GM12878 (cell line): ENCODE measurements at regions not wholly inside any gene's neighbourhood (a gene's known extent, or its start where the extent isn't known, plus 50 kb on each side); places are given as distances from the start of the nearest gene placed in this dataset.

Source experiments
- ATAC-seq: fragments of 200-7000 bp; cut with Tn5 transposase; 3 replicates; pipeline ENCODE4 v1.9.1; 2020; ENCODE audit warnings: mild to moderate bottlenecking, moderate library complexity
- BruUV-seq: library from RNA; stranded (reverse); fragments of 400-500 nt; replicated peaks from 2 replicates; lab custom pipeline; 2021; lab: Mats Ljungman, UMichigan
- CTCF ChIA-PET: fragments of 300-600 bp; sonication (Branson Sonifier 250); formaldehyde crosslinking; extraction: SDS; loops from one replicate; lab custom pipeline; 2021; ENCODE audit warnings: inconsistent platforms; lab: Yijun Ruan, JAX
- POLR2A ChIA-PET: fragments of 350-600 bp; formaldehyde crosslinking; extraction: SDS; loops from one replicate; lab custom pipeline; 2021; ENCODE audit warnings: inconsistent platforms; lab: Charles Lee
- RAD21 ChIA-PET: fragments of 300-600 bp; sonication (Branson Sonifier 250); formaldehyde crosslinking; loops from one replicate; lab custom pipeline; 2023; ENCODE audit warnings: antibody characterized with exemption; ENCODE audit not compliant: unreplicated experiment; lab: Charles Lee
- SMC1A ChIA-PET: fragments of 300-600 bp; sonication (Branson Sonifier 250); formaldehyde crosslinking; loops from one replicate; lab custom pipeline; 2023; ENCODE audit not compliant: unreplicated experiment, uncharacterized antibody; lab: Charles Lee
- DNase-seq: peaks from one replicate; pipeline ENCODE4 v3.0.0-alpha.2; 2011; ENCODE audit warnings: low read depth, low spot score
- FAIRE-seq: peaks from 3 replicates; lab custom pipeline; 2011; peaks lifted over from hg19 to GRCh38; lab: Jason Lieb, UNC
- H2AFZ ChIP-seq: 2 replicates; pipeline ENCODE4 v1.6.0; 2011; ENCODE audit warnings: low read depth, low read length, control low read depth; ENCODE audit not compliant: control insufficient read depth
- H3K27ac ChIP-seq: 2 replicates; pipeline ENCODE4 v1.5.1; 2011; ENCODE audit warnings: control low read depth; ENCODE audit not compliant: control insufficient read depth, insufficient read depth
- H3K27me3 ChIP-seq, 2 experiments: replicated peaks in 1 of 2; 2 replicates each; pipeline versions ENCODE4 v1.6.0 to v1.6.1; 2011; ENCODE audit warnings: low read length in 1 of 2; ENCODE audit not compliant: control insufficient read depth in 2 of 2, insufficient read depth in 2 of 2
- H3K36me3 ChIP-seq, 2 experiments: 2 replicates each; pipeline ENCODE4 v1.5.1; 2011; ENCODE audit warnings: low read length in 1 of 2; ENCODE audit not compliant: control insufficient read depth in 2 of 2, insufficient read depth in 2 of 2
- H3K4me1 ChIP-seq: 2 replicates; pipeline ENCODE4 v1.6.1; 2011; ENCODE audit warnings: mild to moderate bottlenecking, low read length, moderate library complexity, mixed read lengths; ENCODE audit not compliant: control insufficient read depth, insufficient read depth
- H3K4me2 ChIP-seq: 2 replicates; pipeline ENCODE4 v1.6.0; 2011; ENCODE audit warnings: control low read depth; ENCODE audit not compliant: control insufficient read depth, insufficient read depth
- H3K4me3 ChIP-seq: fragments of 200-600 bp; sonication (generic); 2 replicates; pipeline ENCODE4 v1.5.1; 2016
- H3K79me2 ChIP-seq: 2 replicates; pipeline ENCODE4 v1.6.0; 2011; ENCODE audit warnings: low read length; ENCODE audit not compliant: control insufficient read depth, insufficient read depth
- H3K9ac ChIP-seq: 2 replicates; pipeline ENCODE4 v1.8.0; 2011; ENCODE audit warnings: low read length, control low read depth, mixed read lengths; ENCODE audit not compliant: control insufficient read depth, insufficient read depth
- H3K9me3 ChIP-seq: replicated peaks from 3 replicates; pipeline ENCODE4 v1.5.1; 2011; ENCODE audit warnings: mild to moderate bottlenecking, low read length; ENCODE audit not compliant: control insufficient read depth, insufficient read depth
- H4K20me1 ChIP-seq: 2 replicates; pipeline ENCODE4 v1.6.0; 2011; ENCODE audit not compliant: control insufficient read depth, insufficient read depth
- CREB1 ChIP-seq: IDR thresholded peaks from 2 replicates; pipeline ENCODE4 v1.6.1; 2012; ENCODE audit warnings: low read depth, mild to moderate bottlenecking, inconsistent platforms
- GATAD2B ChIP-seq: fragments of 450-650 bp; conservative IDR thresholded peaks from 2 replicates; pipeline ENCODE4 v1.6.1; 2017; ENCODE audit warnings: low read depth, mild to moderate bottlenecking, moderate library complexity
- HDAC2 ChIP-seq: fragments of 200-600 bp; sonication (generic); IDR thresholded peaks from 2 replicates; pipeline ENCODE4 v1.6.1; 2017
- IRF4 ChIP-seq: IDR thresholded peaks from 2 replicates; pipeline ENCODE4 v1.6.1; 2011; ENCODE audit warnings: low read depth, low read length
- RAD21 ChIP-seq: IDR thresholded peaks from 2 replicates; pipeline ENCODE4 v1.6.1; 2011; ENCODE audit warnings: mild to moderate bottlenecking, low read depth, low read length, moderate library complexity; ENCODE audit not compliant: insufficient read depth
- SIN3A ChIP-seq: IDR thresholded peaks from 2 replicates; pipeline ENCODE4 v1.6.1; 2012; ENCODE audit warnings: low read depth, low read length, improper control_type of control experiment
- SMC3 ChIP-seq: IDR thresholded peaks from 2 replicates; pipeline ENCODE4 v1.6.1; 2011; ENCODE audit warnings: low read length, improper control_type of control experiment, borderline replicate concordance
- SREBF2 ChIP-seq: IDR thresholded peaks from 2 replicates; pipeline ENCODE4 v1.6.1; 2012; ENCODE audit warnings: mild to moderate bottlenecking, low read length
- TBL1XR1 ChIP-seq: IDR thresholded peaks from 2 replicates; pipeline ENCODE4 v1.6.1; 2012; ENCODE audit warnings: low read depth, low read length, improper control_type of control experiment
- ZNF384 ChIP-seq: IDR thresholded peaks from 2 replicates; pipeline ENCODE4 v1.6.1; 2012; ENCODE audit warnings: low read depth, mild to moderate bottlenecking, low read length, improper control_type of control experiment, borderline replicate concordance
- WGBS: methylation state at CpG from one replicate; pipeline ENCODE4 v1.1.6; 2016; ENCODE audit warnings: low lambda C conversion rate; ENCODE audit not compliant: insufficient replicate concordance, insufficient coverage; ENCODE audit errors: missing lambda C conversion rate; 5-methylcytosine and 5-hydroxymethylcytosine counted together
- in situ Hi-C: fragments of 300-500 bp; cut with MboI; formaldehyde crosslinking; loops from 9 replicates; pipeline ENCODE4 v1.14.3; 2018; ENCODE audit warnings: mixed read lengths
- intact Hi-C: fragments of 100-400 bp; cut with micrococcal nuclease; formaldehyde crosslinking; loops from one replicate; pipeline ENCODE4 v1.14.2; 2022; ENCODE audit not compliant: unreplicated experiment
- TF ChIP-seq, protein P1 (sequence below), 3 experiments: IDR thresholded peaks in 2 of 3; conservative IDR thresholded peaks in 1 of 3; 2 replicates each; pipeline ENCODE4 v1.5.1; 2011; ENCODE audit warnings: low read depth in 3 of 3, low read length in 3 of 3, mild to moderate bottlenecking in 3 of 3, control low read depth in 2 of 3, moderate library complexity in 2 of 3, inconsistent platforms in 1 of 3, mixed read lengths in 1 of 3; ENCODE audit not compliant: control insufficient read depth in 2 of 3, insufficient read depth in 1 of 3; ENCODE audit errors: extremely low read depth in 1 of 3

GRCh38 chr11:30128269-30128932 is 102.4 kb upstream of the FSHB start (continued):
- TF ChIP-seq, protein P1, sequence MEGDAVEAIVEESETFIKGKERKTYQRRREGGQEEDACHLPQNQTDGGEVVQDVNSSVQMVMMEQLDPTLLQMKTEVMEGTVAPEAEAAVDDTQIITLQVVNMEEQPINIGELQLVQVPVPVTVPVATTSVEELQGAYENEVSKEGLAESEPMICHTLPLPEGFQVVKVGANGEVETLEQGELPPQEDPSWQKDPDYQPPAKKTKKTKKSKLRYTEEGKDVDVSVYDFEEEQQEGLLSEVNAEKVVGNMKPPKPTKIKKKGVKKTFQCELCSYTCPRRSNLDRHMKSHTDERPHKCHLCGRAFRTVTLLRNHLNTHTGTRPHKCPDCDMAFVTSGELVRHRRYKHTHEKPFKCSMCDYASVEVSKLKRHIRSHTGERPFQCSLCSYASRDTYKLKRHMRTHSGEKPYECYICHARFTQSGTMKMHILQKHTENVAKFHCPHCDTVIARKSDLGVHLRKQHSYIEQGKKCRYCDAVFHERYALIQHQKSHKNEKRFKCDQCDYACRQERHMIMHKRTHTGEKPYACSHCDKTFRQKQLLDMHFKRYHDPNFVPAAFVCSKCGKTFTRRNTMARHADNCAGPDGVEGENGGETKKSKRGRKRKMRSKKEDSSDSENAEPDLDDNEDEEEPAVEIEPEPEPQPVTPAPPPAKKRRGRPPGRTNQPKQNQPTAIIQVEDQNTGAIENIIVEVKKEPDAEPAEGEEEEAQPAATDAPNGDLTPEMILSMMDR (IDR thresholded peaks at IDR 0.05 in 2 of 3, conservative IDR thresholded peaks at IDR 0.05 in 1 of 3; ENCODE audit: control insufficient read depth in 2 of 3, extremely low read depth in 1 of 3, insufficient read depth in 1 of 3, low read depth in 3 of 3, low read length in 3 of 3): peak; percentile 59 to 69 (median 64)
- TF ChIP-seq HDAC2 (no peak), SREBF2 (no peak), TBL1XR1 (no peak), IRF4 (no peak), ZNF384 (no peak), CREB1 (no peak), SMC3 (peak; percentile 45; the same call in 1 of the 2 replicates)

DNA sequence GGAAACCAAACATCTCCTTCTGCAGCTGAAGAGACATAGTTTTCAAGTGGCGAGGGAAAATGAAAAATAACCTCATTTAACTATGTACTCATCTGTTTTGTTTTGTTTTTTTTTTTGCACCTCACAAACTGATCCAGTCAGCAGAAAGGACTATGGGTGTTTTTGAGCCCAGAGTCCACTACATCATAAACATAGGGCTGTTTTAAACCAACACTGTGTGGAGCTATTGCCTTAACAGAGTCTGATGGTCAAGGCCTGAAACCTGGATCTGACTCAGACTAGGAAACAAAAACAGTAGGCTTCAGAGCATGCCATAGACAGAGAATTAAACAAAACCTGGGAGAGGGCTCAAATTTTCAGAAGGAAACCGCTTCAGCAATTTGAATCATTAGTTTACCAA is 99.3 kb upstream of the FSHB start:
- no peak overlapping the region for H3K4me3 ChIP-seq
- CTCF ChIA-PET: interaction anchor here (0.5 to 10.5 kb wide), 4 partner anchors 12 to 197 kb away, joined by 4 to 171 read pairs (median 47); no protein-coding TSS in a partner anchor
- no peaks in the 10 kb centered on the region for H3K4me1 ChIP-seq
- in situ Hi-C loops (loop anchor here (10.0 kb wide), 2 partner anchors 697 to 783 kb away; no protein-coding TSS in a partner anchor), intact Hi-C loops (loop anchor here (1.0 to 5.0 kb wide), 3 partner anchors 183 to 786 kb away; no protein-coding TSS in a partner anchor)
- H3K9ac ChIP-seq: no peak overlapping the region
- RAD21 ChIA-PET: no interaction called here
- POLR2A ChIA-PET: no interaction called here
- 22% methylated on average over 2 of the region's 2 CpGs for WGBS
- SMC1A ChIA-PET: interaction anchor here (4.2 to 5.9 kb wide), 2 partner anchors 12 to 109 kb away, joined by 43 to 45 read pairs; no protein-coding TSS in a partner anchor
- ATAC-seq: peak; percentile 84
- H3K36me3 ChIP-seq: no peaks in the 10 kb centered on the region
- BruUV-seq: no TSS peak
- no peak for FAIRE-seq
- no peak overlapping the region for H2AFZ ChIP-seq
- H3K79me2 ChIP-seq: no peaks in the 10 kb centered on the region
- H3K27ac ChIP-seq: no peak overlapping the region
- no peaks in the 10 kb centered on the region for H4K20me1 ChIP-seq
- 0 out of 2 replicates have a peak, but pooled peaks have one; percentile 6 for TF ChIP-seq SMC3
- no peak for TF ChIP-seq SIN3A
- TF ChIP-seq RAD21: peak; percentile 46
- TF ChIP-seq GATAD2B: no peak
- no peak overlapping the region for H3K4me2 ChIP-seq
- no peak for DNase-seq
- no peaks in the 10 kb centered on the region for H3K27me3 ChIP-seq
- H3K9me3 ChIP-seq: no peaks in the 10 kb centered on the region
